Osteoblast (primary cell): ENCODE measurements at regions not wholly inside any gene's neighbourhood (a gene's known extent, or its start where the extent isn't known, plus 50 kb on each side); places are given as distances from the start of the nearest gene placed in this dataset.

Experiments used
- DNase-seq: peaks from one replicate; pipeline ENCODE4 v3.0.0; 2011; ENCODE audit warnings: low spot score, mixed read lengths; ENCODE audit not compliant: insufficient read length; ENCODE audit errors: missing footprints
- H2AFZ ChIP-seq: 2 replicates; pipeline ENCODE4 v1.6.0; 2011; ENCODE audit warnings: mild to moderate bottlenecking, low read length
- H3K27ac ChIP-seq: 2 replicates; pipeline ENCODE4 v1.5.1; 2011; ENCODE audit warnings: mild to moderate bottlenecking, low read depth, low read length, moderate library complexity
- H3K27me3 ChIP-seq: 2 replicates; pipeline ENCODE4 v1.6.0; 2012; ENCODE audit warnings: mild to moderate bottlenecking, control low read depth, inconsistent platforms, low read length, moderate library complexity; ENCODE audit not compliant: insufficient read depth
- H3K36me3 ChIP-seq: 2 replicates; pipeline ENCODE4 v1.5.1; 2011; ENCODE audit warnings: mild to moderate bottlenecking, low read length, control low read depth, moderate library complexity; ENCODE audit not compliant: insufficient read depth
- H3K4me1 ChIP-seq: 2 replicates; pipeline ENCODE4 v1.5.1; 2011; ENCODE audit warnings: mild to moderate bottlenecking, low read length, control low read depth, moderate library complexity; ENCODE audit not compliant: insufficient read depth
- H3K4me2 ChIP-seq: 2 replicates; pipeline ENCODE4 v1.6.0; 2011; ENCODE audit warnings: mild to moderate bottlenecking, low read length; ENCODE audit not compliant: insufficient read depth
- H3K4me3 ChIP-seq: fragments of 200-600 bp; sonication (generic); 3 replicates; pipeline ENCODE4 v1.5.1; 2012; ENCODE audit warnings: mild to moderate bottlenecking, low read length, inconsistent platforms; ENCODE audit not compliant: insufficient read depth
- H3K79me2 ChIP-seq: 2 replicates; pipeline ENCODE4 v1.6.0; 2012; ENCODE audit warnings: mild to moderate bottlenecking, low read length, control low read depth, inconsistent platforms; ENCODE audit not compliant: insufficient read depth
- H3K9me3 ChIP-seq: 2 replicates; pipeline ENCODE4 v1.5.1; 2011; ENCODE audit warnings: low read depth, low read length, control low read depth
- H4K20me1 ChIP-seq: 2 replicates; pipeline ENCODE4 v1.6.0; 2012; ENCODE audit warnings: mild to moderate bottlenecking, low read length, control low read depth; ENCODE audit not compliant: insufficient read depth
- CTCF ChIP-seq: IDR thresholded peaks from 2 replicates; pipeline ENCODE4 v1.5.1; 2011; ENCODE audit warnings: mild to moderate bottlenecking, low read depth, low read length, moderate library complexity; ENCODE audit errors: extremely low read depth

GRCh38 chr18:78837754-78838153, 141.9 kb upstream of the SALL3 start:
- no peaks in the 10 kb centered on the region for H3K36me3 ChIP-seq
- H3K4me1 ChIP-seq = no peaks in the 10 kb centered on the region
- H3K79me2 ChIP-seq = no peaks in the 10 kb centered on the region
- no peak for TF ChIP-seq CTCF
- no peak overlapping the region for H3K27ac ChIP-seq
- H3K9me3 ChIP-seq = peaks cover 5% of the 10 kb centered on the region
- no peak overlapping the region for H3K4me3 ChIP-seq
- H3K4me2 ChIP-seq = no peak overlapping the region
- H3K27me3 ChIP-seq = no peaks in the 10 kb centered on the region
- DNase-seq = no peak
- H2AFZ ChIP-seq = no peak overlapping the region
- no peaks in the 10 kb centered on the region for H4K20me1 ChIP-seq

DNA sequence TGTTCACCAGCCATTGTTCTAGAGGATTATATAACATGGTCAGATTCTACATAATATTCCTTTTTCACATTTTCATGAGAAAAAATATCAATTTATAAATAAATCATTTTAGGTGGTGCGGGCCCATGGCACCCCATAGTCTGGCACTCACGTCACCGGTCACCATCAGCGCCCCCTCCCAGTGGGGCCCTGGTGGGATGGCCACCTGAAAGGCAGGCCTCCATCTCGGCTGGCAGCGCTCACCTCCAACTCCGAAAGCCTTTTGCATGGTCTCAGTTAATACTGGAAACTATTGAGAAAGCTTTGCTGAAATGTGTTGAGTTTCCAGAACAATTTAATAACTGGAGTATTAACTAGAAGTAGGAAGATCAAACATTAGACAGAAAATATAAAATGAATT, 141.4 kb upstream of the SALL3 start:
- H3K4me2 ChIP-seq = no peak overlapping the region
- no peak for DNase-seq
- H3K79me2 ChIP-seq = no peaks in the 10 kb centered on the region
- H3K36me3 ChIP-seq = no peaks in the 10 kb centered on the region
- H4K20me1 ChIP-seq = no peaks in the 10 kb centered on the region
- no peaks in the 10 kb centered on the region for H3K4me1 ChIP-seq
- no peak for TF ChIP-seq CTCF
- H2AFZ ChIP-seq = no peak overlapping the region
- no peaks in the 10 kb centered on the region for H3K27me3 ChIP-seq
- H3K9me3 ChIP-seq = peaks cover 5% of the 10 kb centered on the region
- no peak overlapping the region for H3K27ac ChIP-seq
- no peak overlapping the region for H3K4me3 ChIP-seq

GRCh38 chr18:78849046-78849445, 130.6 kb upstream of the SALL3 start:
- Histone ChIP-seq H3K4me3 (no peak overlapping the region), H2AFZ (no peak overlapping the region)
- DNase-seq = no peak

DNA sequence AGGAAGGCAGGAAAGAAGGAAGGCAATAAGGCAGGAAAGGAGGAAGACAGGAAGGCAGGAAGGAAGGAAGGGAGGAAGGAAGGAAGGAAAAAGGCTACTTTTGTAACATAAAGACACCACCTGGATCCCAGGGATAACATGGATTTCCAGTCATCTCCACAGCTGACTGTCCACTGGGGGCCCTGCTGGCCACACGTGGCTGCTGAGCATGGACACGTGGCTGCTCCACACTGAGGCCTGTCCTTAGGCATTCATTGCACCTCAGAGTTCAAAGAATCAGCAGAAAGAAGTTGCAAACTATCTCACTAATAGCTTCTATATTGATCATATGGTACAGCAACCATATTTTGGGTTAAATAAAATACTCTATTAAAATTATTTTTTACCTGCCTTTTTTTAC, 130.2 kb upstream of the SALL3 start:
- Histone ChIP-seq H3K4me1 (no peaks in the 10 kb centered on the region), H3K27me3 (no peaks in the 10 kb centered on the region), H3K4me3 (no peak overlapping the region), H3K36me3 (no peaks in the 10 kb centered on the region), H4K20me1 (no peaks in the 10 kb centered on the region), H3K27ac (no peak overlapping the region), H3K79me2 (no peaks in the 10 kb centered on the region), H2AFZ (no peak overlapping the region), H3K9me3 (no peaks in the 10 kb centered on the region), H3K4me2 (no peak overlapping the region)
- no peak for DNase-seq
- no peak for TF ChIP-seq CTCF

More at GRCh38 chr18:78849046-78849445, 130.6 kb upstream of the SALL3 start:
- Histone ChIP-seq H3K36me3 (no peaks in the 10 kb centered on the region), H3K4me2 (no peak overlapping the region), H3K9me3 (no peaks in the 10 kb centered on the region), H3K27me3 (no peaks in the 10 kb centered on the region), H3K4me1 (no peaks in the 10 kb centered on the region), H4K20me1 (no peaks in the 10 kb centered on the region), H3K27ac (no peak overlapping the region), H3K79me2 (no peaks in the 10 kb centered on the region)
- TF ChIP-seq CTCF = no peak
